Nephron progenitor cell (in vitro differentiated cells): ENCODE measurements at regions not wholly inside any gene's neighbourhood (a gene's known extent, or its start where the extent isn't known, plus 50 kb on each side); places are given as distances from the start of the nearest gene placed in this dataset.
A peak's percentile ranks its signal among the peaks of the same experiment; 100 is the strongest.

Experiments
- DNase-seq: peaks from one replicate; pipeline ENCODE4 v3.0.0; 2021
- H3K27ac Mint-ChIP-seq: 2 replicates; pipeline ENCODE4 v1.8.0; 2021; ENCODE audit warnings: mild to moderate bottlenecking, moderate library complexity, mixed read lengths
- H3K27me3 Mint-ChIP-seq: 2 replicates; pipeline ENCODE4 v1.8.0; 2021; ENCODE audit warnings: mild to moderate bottlenecking, low read depth, mixed read lengths; ENCODE audit not compliant: poor library complexity
- H3K36me3 Mint-ChIP-seq: 2 replicates; pipeline ENCODE4 v1.8.0; 2021; ENCODE audit warnings: low read depth, mixed read lengths
- H3K4me1 Mint-ChIP-seq: 2 replicates; pipeline ENCODE4 v1.8.0; 2021; ENCODE audit warnings: mixed read lengths
- H3K4me3 Mint-ChIP-seq: 2 replicates; pipeline ENCODE4 v1.8.0; 2021; ENCODE audit warnings: mild to moderate bottlenecking, moderate library complexity, mixed read lengths
- H3K9me3 Mint-ChIP-seq: 2 replicates; pipeline ENCODE4 v1.8.0; 2021; ENCODE audit warnings: mild to moderate bottlenecking, moderate library complexity, mixed read lengths
- TF ChIP-seq, protein P1 (sequence below): fragments of 200-600 bp; sonication (generic); IDR thresholded peaks from 2 replicates; pipeline ENCODE4 v1.5.0; 2021; ENCODE audit warnings: antibody characterized with exemption

DNA sequence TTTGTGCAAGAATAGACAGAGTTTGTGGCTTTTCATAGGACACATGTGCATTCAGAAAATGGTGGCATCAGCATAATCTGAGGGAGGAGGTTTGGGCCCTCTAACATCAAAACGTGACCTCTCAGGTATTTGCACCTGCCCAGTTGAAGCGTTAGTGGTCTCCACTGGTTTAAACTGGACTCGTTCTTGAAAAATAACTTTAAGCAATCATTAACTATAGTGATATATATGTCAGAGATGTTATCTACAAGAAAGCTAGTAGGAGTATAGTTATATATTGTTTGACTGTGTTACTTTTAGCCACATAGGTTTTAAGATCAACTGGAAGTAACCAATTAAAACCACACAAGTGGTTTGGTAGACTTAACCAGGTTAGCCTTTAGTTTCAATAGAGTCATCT, 607.4 kb downstream of the MAFB start:
- H3K4me1 Mint-ChIP-seq = no peaks in the 10 kb centered on the region
- TF ChIP-seq, protein P1, sequence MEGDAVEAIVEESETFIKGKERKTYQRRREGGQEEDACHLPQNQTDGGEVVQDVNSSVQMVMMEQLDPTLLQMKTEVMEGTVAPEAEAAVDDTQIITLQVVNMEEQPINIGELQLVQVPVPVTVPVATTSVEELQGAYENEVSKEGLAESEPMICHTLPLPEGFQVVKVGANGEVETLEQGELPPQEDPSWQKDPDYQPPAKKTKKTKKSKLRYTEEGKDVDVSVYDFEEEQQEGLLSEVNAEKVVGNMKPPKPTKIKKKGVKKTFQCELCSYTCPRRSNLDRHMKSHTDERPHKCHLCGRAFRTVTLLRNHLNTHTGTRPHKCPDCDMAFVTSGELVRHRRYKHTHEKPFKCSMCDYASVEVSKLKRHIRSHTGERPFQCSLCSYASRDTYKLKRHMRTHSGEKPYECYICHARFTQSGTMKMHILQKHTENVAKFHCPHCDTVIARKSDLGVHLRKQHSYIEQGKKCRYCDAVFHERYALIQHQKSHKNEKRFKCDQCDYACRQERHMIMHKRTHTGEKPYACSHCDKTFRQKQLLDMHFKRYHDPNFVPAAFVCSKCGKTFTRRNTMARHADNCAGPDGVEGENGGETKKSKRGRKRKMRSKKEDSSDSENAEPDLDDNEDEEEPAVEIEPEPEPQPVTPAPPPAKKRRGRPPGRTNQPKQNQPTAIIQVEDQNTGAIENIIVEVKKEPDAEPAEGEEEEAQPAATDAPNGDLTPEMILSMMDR = no peak
- no peak overlapping the region for H3K27ac Mint-ChIP-seq
- H3K27me3 Mint-ChIP-seq = peaks cover 3% of the 10 kb centered on the region
- H3K4me3 Mint-ChIP-seq = no peak overlapping the region
- peaks cover 9% of the 10 kb centered on the region for H3K9me3 Mint-ChIP-seq
- DNase-seq = no peak
- no peaks in the 10 kb centered on the region for H3K36me3 Mint-ChIP-seq

DNA sequence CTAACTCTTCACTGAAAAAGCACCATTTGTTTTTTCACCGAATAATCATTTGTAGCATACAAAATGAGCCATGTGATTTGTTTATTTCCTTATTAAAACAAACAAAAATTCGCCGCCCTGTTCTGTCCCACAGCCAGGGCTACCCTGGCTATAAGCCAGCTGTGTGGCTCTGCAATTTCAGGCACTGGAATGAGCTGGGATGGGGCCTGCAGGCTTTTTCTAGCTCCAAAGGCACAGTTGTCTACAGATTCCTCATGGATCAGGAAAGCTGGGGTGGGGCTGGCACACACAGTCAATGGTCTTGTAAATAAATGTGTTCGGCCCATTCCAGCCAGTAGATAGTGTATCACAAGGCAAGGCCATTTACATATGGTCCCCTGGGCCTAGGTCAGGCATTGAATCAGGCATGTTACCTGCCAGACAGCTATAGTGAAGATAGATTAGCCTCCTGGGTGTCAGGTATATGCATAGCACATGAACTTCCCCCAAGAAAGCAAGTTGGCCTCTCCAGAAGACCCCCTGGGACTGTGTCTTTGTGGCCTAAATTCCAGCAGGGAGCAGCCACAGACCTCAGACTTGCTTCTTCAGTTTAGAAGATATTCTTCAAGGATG, 608.9 kb downstream of the MAFB start:
- TF ChIP-seq, protein P1 = no peak
- H3K4me1 Mint-ChIP-seq = no peaks in the 10 kb centered on the region
- no peaks in the 10 kb centered on the region for H3K36me3 Mint-ChIP-seq
- DNase-seq = no peak
- peaks cover 9% of the 10 kb centered on the region for H3K9me3 Mint-ChIP-seq
- peaks cover 3% of the 10 kb centered on the region for H3K27me3 Mint-ChIP-seq
- no peak overlapping the region for H3K27ac Mint-ChIP-seq
- H3K4me3 Mint-ChIP-seq = no peak overlapping the region

DNA sequence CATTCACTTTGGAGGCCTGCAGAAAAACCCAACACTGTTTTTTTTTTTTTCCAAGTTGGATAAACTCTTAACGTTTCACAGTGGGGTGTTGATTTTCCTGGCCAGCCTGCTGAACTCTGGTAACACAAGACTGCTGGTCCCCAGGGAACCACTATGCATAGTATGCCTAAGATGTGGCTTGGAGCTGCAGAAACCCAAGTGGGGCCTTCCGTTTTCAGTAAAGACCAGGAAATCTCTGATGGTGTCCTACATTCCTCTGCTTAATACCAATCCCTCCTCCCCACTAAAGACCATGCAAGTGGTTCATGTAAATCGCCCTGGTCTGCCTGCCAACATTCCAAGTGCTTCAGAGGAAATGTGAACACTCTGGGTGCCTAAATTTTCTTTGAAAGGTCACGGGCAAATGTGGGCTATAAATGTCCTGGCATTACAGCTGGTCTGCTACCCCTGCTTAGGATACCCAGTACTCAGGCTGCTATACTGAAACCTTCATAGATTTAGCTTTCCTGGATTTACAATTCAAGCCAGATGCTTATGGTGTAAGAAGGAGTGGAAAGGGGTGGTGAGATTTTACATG, 615.4 kb downstream of the MAFB start:
- TF ChIP-seq, protein P1 = no peak
- peaks cover 19% of the 10 kb centered on the region for H3K4me1 Mint-ChIP-seq
- H3K27me3 Mint-ChIP-seq = no peaks in the 10 kb centered on the region
- H3K9me3 Mint-ChIP-seq = peaks cover 44% of the 10 kb centered on the region
- peak overlapping the region; percentile 31 for H3K4me3 Mint-ChIP-seq
- peaks cover 16% of the 10 kb centered on the region for H3K36me3 Mint-ChIP-seq
- peak; percentile 29 for DNase-seq
- H3K27ac Mint-ChIP-seq = peak overlapping the region; percentile 93

DNA sequence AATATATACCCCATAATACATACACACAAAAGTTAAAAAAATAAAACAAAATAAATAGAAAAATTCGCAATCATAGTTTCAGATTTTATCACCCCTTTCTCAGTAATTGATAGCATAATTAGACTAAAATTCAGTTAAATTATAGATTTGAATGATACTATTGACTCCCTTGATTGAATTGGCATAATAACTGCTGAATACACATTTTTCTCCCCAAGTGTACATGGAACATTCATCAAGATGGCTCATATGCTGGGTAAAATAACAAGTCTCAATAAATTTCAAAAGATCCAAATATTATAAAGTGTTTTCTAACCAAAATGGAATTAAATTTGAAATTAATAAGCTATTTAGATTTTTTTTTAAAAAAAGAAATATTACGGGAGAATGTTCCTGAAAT, 616.1 kb downstream of the MAFB start:
- no peaks in the 10 kb centered on the region for H3K27me3 Mint-ChIP-seq
- no peak overlapping the region for H3K4me3 Mint-ChIP-seq

DNA sequence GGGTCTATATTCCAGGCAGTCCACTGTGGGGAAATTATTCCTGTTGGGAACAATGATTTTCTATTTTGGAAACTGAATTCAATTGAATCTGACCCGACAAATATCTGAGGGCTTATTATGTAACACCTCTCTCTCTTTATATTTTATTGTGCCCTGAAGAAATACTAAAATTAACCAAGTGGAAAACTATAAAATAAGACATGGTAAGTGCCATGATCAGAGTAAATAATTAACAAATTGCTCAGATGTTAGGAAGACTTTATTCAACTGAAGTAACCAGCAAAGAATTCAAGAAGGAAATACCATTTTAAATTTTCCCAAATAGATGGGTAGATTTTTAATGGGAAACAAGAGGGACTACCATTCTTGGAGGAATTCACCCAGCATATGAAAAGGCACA, 632.9 kb downstream of the MAFB start:
- H3K4me1 Mint-ChIP-seq = no peaks in the 10 kb centered on the region
- peaks cover 29% of the 10 kb centered on the region for H3K9me3 Mint-ChIP-seq
- DNase-seq = no peak
- TF ChIP-seq, protein P1 = no peak
- H3K4me3 Mint-ChIP-seq = no peak overlapping the region
- no peak overlapping the region for H3K27ac Mint-ChIP-seq
- H3K27me3 Mint-ChIP-seq = peaks cover 2% of the 10 kb centered on the region
- H3K36me3 Mint-ChIP-seq = peaks cover 16% of the 10 kb centered on the region

More for the DNA sequence above, 616.1 kb downstream of the MAFB start:
- Mint-ChIP-seq H3K36me3 (peaks cover 20% of the 10 kb centered on the region), H3K4me1 (peaks cover 19% of the 10 kb centered on the region), H3K9me3 (peaks cover 51% of the 10 kb centered on the region), H3K27ac (no peak overlapping the region)
- TF ChIP-seq, protein P1 = no peak
- DNase-seq = no peak

DNA sequence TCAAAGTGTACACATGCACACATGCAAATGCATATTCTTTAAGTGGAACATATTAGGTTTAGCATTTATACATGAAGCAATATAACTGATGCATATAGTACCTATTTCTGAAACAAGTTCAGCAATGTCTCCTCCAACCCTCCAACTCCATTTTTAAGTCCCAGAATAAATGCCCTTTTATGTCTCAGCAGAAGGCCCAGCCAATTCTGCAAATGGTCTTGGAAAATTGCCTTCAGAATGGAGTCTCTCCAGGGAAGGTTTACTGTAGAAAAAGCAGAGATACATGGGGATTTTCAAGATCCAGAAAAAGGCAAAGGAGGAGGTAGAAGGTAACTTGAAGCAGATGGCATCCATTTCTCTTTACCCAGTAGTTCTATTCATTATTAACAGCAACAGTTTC, 633.3 kb downstream of the MAFB start:
- TF ChIP-seq, protein P1 = no peak
- peaks cover 25% of the 10 kb centered on the region for H3K9me3 Mint-ChIP-seq
- H3K36me3 Mint-ChIP-seq = peaks cover 16% of the 10 kb centered on the region
- no peak for DNase-seq
- H3K4me1 Mint-ChIP-seq = no peaks in the 10 kb centered on the region
- H3K27ac Mint-ChIP-seq = no peak overlapping the region
- no peak overlapping the region for H3K4me3 Mint-ChIP-seq
- peaks cover 2% of the 10 kb centered on the region for H3K27me3 Mint-ChIP-seq
